ENCODE measurements at regions not wholly inside any gene's neighbourhood (a gene's known extent, or its start where the extent isn't known, plus 50 kb on each side); places are given as distances from the start of the nearest gene placed in this dataset.

DNA sequence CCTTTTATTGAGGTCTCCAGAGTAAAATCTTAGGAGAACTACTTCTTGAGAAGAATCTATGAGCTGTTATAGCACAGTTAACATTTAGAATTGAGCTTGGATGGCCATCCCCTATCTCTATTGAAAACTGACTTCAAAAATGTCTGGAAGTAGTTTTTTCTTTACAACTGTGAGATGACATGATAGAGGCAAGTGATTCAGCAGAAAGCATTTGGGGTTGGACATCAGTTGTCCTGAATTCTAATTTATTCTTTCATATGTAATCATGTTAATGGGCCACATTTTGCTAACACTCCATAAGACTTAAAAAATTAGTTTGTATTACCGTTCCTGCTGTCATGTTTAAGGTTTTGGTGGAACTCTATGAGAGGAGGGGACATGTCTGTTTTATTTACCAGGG is 237.0 kb upstream of the SLC14A2 start:
- no peak for DNase-seq (ENCODE audit: low read depth)

- no peak for DNase-seq (ENCODE audit: low read depth)
Measured at GRCh38 chr18:45378933-45379332, 236.3 kb upstream of the SLC14A2 start.

- no peak for DNase-seq (ENCODE audit: low read depth)
Measured at GRCh38 chr18:45379903-45380302, 235.4 kb upstream of the SLC14A2 start.

- no peak for DNase-seq (ENCODE audit: low read depth)
Measured at GRCh38 chr18:45381282-45381681, 234.0 kb upstream of the SLC14A2 start.

DNA sequence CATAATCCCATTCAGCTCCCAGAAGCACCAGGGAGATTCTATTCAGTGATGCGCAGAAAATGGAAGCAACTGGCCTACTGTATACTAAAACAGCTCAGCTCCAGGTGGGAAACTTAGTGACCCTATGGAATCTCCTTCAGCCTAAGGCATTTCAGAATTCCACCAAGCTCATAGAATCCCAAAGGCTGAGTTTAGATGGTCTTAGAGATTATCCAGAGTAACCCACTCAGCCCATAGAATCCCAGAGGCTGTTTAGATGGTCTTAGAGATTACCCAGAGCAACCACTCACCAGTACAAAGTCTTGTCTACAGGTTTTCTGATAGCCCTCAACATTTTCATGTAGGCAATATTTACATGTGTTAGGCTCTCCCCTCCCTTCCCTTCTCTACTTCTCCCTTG is 232.0 kb upstream of the SLC14A2 start:
- DNase-seq (ENCODE audit: low read depth): no peak

DNA sequence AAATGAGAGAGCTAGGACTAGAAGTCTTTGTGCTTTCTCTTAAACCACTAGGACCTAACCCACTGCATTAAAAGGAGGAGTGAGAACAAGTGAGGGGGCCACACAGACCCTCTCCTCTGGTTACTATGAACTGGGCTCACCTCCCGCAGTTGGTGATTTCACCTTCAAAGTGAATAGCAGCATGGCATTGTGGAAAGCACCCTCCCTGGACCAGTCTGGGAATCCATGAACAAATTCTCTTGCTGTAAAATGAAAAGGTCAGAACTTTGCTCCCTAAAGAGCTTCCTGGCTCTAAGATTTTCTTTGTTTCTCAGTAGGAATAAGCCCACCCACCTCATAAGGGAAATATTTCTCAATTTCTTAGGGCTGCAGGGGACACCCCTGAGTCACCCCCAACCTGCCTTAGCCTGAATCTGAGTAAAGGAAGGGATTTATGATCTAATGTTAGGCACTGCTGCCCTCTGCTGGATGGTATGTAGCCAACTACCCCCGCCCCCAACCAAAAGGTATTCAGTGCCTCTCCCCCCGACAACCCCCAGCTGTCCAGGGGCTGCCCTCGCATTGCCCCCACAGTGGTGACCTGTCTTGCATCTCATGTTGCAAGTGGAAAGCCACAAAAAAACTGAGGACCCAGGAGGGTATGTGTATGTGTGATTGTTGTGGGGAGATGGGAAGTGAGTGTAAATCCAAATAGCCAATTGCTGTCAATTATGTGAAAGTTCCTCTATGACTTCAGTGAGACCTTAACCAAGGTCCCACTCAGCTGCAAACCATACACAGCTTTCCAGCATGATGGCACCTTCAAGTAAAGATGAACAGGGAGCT is 230.9 kb upstream of the SLC14A2 start:
- peak; percentile 24 for DNase-seq (ENCODE audit: low read depth)

GRCh38 chr18:45384962-45385315 is 230.3 kb upstream of the SLC14A2 start:
- DNase-seq (ENCODE audit: low read depth): no peak

- DNase-seq (ENCODE audit: low read depth): no peak
Measured at GRCh38 chr18:45386041-45386655, 229.1 kb upstream of the SLC14A2 start.

- DNase-seq (ENCODE audit: low read depth): no peak
Measured at GRCh38 chr18:45387229-45387628, 228.0 kb upstream of the SLC14A2 start.

GRCh38 chr18:45398448-45398847 is 216.8 kb upstream of the SLC14A2 start:
- DNase-seq (ENCODE audit: low read depth): no peak

- DNase-seq (ENCODE audit: low read depth): no peak
Measured at GRCh38 chr18:45399146-45399545, 216.1 kb upstream of the SLC14A2 start.

GRCh38 chr18:45399643-45400042 is 215.6 kb upstream of the SLC14A2 start:
- no peak for DNase-seq (ENCODE audit: low read depth)

- DNase-seq (ENCODE audit: low read depth): no peak
Measured at GRCh38 chr18:45402485-45403056, 212.7 kb upstream of the SLC14A2 start.

GRCh38 chr18:45403341-45404049 is 211.8 kb upstream of the SLC14A2 start:
- DNase-seq (ENCODE audit: low read depth): no peak

- no peak for DNase-seq (ENCODE audit: low read depth)
Measured at GRCh38 chr18:45408218-45408617, 207.1 kb upstream of the SLC14A2 start.

GRCh38 chr18:45409971-45410370 is 205.3 kb upstream of the SLC14A2 start:
- no peak for DNase-seq (ENCODE audit: low read depth)

- no peak for DNase-seq (ENCODE audit: low read depth)
Measured at GRCh38 chr18:45412577-45412976, 202.7 kb upstream of the SLC14A2 start.

DNA sequence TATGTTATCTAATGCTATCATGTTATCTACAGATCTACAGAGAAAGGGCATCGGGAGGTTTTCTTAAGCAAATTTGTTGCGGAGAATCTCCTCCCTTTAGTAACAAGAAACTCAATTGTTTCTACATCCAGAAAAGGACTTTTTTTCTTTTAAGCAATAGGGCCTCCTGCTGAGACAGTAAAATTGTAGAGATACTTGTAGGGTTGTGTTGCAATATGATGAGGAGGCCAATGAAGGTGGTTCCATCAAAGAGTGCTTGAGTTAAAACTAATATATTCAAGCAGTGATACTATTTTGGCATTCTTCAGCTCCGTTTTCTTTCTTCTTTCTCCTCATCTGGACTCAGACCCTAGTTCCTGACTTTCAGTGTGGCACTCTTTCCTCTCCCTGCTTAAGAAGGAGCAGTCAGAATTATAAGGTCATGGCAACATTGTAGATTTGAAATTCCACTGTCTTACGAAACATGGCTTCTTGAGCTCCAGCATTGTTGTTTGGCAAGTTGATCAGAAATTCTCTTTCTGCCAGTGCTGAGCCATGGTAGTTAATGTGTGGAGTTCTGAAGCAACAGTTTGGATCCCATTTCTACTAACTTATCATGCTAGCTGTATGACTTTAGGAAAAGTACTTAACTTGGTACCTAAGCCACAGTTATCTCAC is 202.0 kb upstream of the SLC14A2 start:
- no peak for DNase-seq (ENCODE audit: low read depth)

DNA sequence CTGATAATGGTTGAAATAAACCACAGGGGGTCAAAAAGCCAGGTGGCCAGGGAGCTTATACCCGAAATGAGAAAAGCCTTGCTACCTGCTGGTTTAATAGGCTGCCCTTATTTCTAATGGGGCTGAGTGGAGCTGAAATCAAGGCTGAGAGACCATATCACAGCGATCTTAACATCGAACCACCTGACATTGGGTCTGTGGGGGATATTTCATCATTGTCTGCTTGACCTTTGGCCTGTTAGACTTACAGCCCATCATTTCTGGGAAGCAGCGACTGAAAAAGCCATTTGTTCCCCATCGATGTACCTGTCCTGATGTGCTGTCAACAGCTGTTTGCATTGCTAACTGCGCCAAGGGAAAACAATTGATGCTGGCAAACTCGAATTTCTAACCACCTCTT is 199.7 kb upstream of the SLC14A2 start:
- no peak for DNase-seq (ENCODE audit: low read depth)

DNA sequence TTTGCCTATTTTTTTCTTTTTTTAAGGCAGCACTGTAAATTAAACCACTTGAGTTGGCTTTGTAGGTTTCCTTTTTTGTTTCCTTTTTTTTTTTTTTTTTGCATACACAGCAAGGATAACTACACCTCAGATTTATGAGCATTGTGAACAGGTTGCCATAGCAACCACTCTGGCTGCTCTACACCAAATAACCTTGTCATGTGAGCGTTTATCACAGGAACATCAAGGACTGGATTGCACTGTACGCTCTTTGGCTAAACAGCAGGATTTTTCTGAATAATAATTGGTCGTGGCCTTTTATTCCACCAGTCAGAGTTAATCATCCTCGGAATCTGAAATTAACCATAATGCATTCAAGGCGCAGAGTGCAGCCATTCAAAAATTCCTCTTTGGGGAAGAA is 199.1 kb upstream of the SLC14A2 start:
- DNase-seq (ENCODE audit: low read depth): no peak

- DNase-seq (ENCODE audit: low read depth): no peak
Measured at GRCh38 chr18:45417392-45417791, 197.9 kb upstream of the SLC14A2 start.

GRCh38 chr18:45423659-45424058 is 191.6 kb upstream of the SLC14A2 start:
- DNase-seq (ENCODE audit: low read depth): no peak
